T-helper 2 cell treated with Interferon-gamma antibody and Interleukin-4, amounts not matched to agents 100 ng/mL and 5 ng/mL, for 36 hours (primary cell): ENCODE measurements at regions not wholly inside any gene's neighbourhood (a gene's known extent, or its start where the extent isn't known, plus 50 kb on each side); places are given as distances from the start of the nearest gene placed in this dataset.

Experiments used
- intact Hi-C: fragments of 100-400 bp; cut with micrococcal nuclease; formaldehyde crosslinking; loops from one replicate; pipeline ENCODE4 v1.15.1; 2023

- intact Hi-C loops, result no loop called here
These were observed 68.8 kb upstream of the MYO3A start for GRCh38 chr10:25865267-25865666.

- intact Hi-C loops, result no loop called here
These were observed 66.7 kb upstream of the MYO3A start for GRCh38 chr10:25867321-25867720.

- intact Hi-C loops, result no loop called here
These were observed 64.9 kb upstream of the MYO3A start for GRCh38 chr10:25869067-25869591.

- intact Hi-C loops, result loop anchor here (10.0 kb wide), 1 partner anchor 395 kb away; no protein-coding TSS in a partner anchor
These were observed 64.4 kb upstream of the MYO3A start for GRCh38 chr10:25869609-25870008.

- intact Hi-C loops, result loop anchor here (10.0 kb wide), 1 partner anchor 390 kb away; no protein-coding TSS in a partner anchor
These were observed 59.6 kb upstream of the MYO3A start for GRCh38 chr10:25874402-25874801.

- intact Hi-C loops, result loop anchor here (5.0 to 10.0 kb wide), 2 partner anchors 389 to 682 kb away; no protein-coding TSS in a partner anchor
These were observed 58.4 kb upstream of the MYO3A start for GRCh38 chr10:25875556-25876165.

GRCh38 chr10:25877296-25877695, 56.7 kb upstream of the MYO3A start:
- intact Hi-C loops, result loop anchor here (5.0 to 10.0 kb wide), 2 partner anchors 388 to 680 kb away; no protein-coding TSS in a partner anchor
